ENCODE measurements at regions not wholly inside any gene's neighbourhood (a gene's known extent, or its start where the extent isn't known, plus 50 kb on each side); places are given as distances from the start of the nearest gene placed in this dataset.

- TF ChIP-seq CTCF (conservative IDR thresholded peaks at IDR 0.05; ENCODE audit: low read depth, low read length) (no peak), EZH2phosphoT487 (IDR thresholded peaks at IDR 0.05; ENCODE audit: borderline replicate concordance, low read length) (no peak)
These were observed 55.0 kb upstream of the BICD1 start for GRCh38 chr12:32051511-32052211.

All from PC-3 (cell line).